WTC11 (cell line): ENCODE measurements at regions not wholly inside any gene's neighbourhood (a gene's known extent, or its start where the extent isn't known, plus 50 kb on each side); places are given as distances from the start of the nearest gene placed in this dataset.

Experiments
- ATAC-seq: fragments of 200-7000 bp; cut with Tn5 transposase; 2 replicates; pipeline ENCODE4 v1.10.0; 2021; ENCODE audit warnings: mild to moderate bottlenecking, moderate library complexity
- CTCF ChIA-PET: fragments of 300-600 bp; sonication (Branson Sonifier 250); formaldehyde crosslinking; loops from one replicate; lab custom pipeline; 2021; ENCODE audit warnings: antibody characterized with exemption; lab: Charles Lee
- POLR2A ChIA-PET: fragments of 350-600 bp; sonication (Branson Sonifier 250); formaldehyde crosslinking; loops from one replicate; lab custom pipeline; 2021; ENCODE audit warnings: antibody characterized with exemption; lab: Charles Lee
- DNase-seq: peaks from one replicate; pipeline ENCODE4 v3.0.0; 2021; ENCODE audit warnings: low spot score
- H3K27ac Mint-ChIP-seq: 2 replicates; pipeline ENCODE4 v1.8.0; 2021; ENCODE audit warnings: mixed read lengths
- H3K27me3 Mint-ChIP-seq: 2 replicates; pipeline ENCODE4 v1.8.0; 2021; ENCODE audit warnings: low read depth, mild to moderate bottlenecking, moderate library complexity, mixed read lengths
- H3K36me3 Mint-ChIP-seq: 2 replicates; pipeline ENCODE4 v1.8.0; 2021; ENCODE audit warnings: mixed read lengths
- H3K4me1 Mint-ChIP-seq: 2 replicates; pipeline ENCODE4 v1.8.0; 2022; ENCODE audit warnings: mixed read lengths
- H3K4me3 Mint-ChIP-seq: 2 replicates; pipeline ENCODE4 v1.8.0; 2021; ENCODE audit warnings: mild to moderate bottlenecking, moderate library complexity, mixed read lengths
- H3K9me3 Mint-ChIP-seq: 2 replicates; pipeline ENCODE4 v1.8.0; 2021; ENCODE audit warnings: mixed read lengths
- ATF2 ChIP-seq: sonication (generic); formaldehyde crosslinking; IDR thresholded peaks from 2 replicates; pipeline ENCODE4 v1.8.1; 2022; ENCODE audit warnings: low read depth, missing genetic modification reagents, borderline replicate concordance
- ATF3 ChIP-seq: sonication (generic); formaldehyde crosslinking; conservative IDR thresholded peaks from 2 replicates; pipeline ENCODE4 v1.8.1; 2022; ENCODE audit warnings: mild to moderate bottlenecking, missing genetic modification reagents
- E2F4 ChIP-seq: sonication (generic); formaldehyde crosslinking; IDR thresholded peaks from 2 replicates; pipeline ENCODE4 v1.8.1; 2022; ENCODE audit warnings: low read depth, mild to moderate bottlenecking, moderate library complexity, missing genetic modification reagents, borderline replicate concordance
- E2F5 ChIP-seq: sonication (generic); formaldehyde crosslinking; IDR thresholded peaks from 2 replicates; pipeline ENCODE4 v1.8.1; 2022; ENCODE audit warnings: mild to moderate bottlenecking, moderate library complexity, missing genetic modification reagents
- ESRRA ChIP-seq: sonication (generic); formaldehyde crosslinking; IDR thresholded peaks from 2 replicates; pipeline ENCODE4 v1.8.1; 2022; ENCODE audit warnings: mild to moderate bottlenecking, missing genetic modification reagents, borderline replicate concordance
- ETV6 ChIP-seq: sonication (generic); formaldehyde crosslinking; IDR thresholded peaks from 2 replicates; pipeline ENCODE4 v1.8.1; 2022; ENCODE audit warnings: mild to moderate bottlenecking, missing genetic modification reagents
- GABPB1 ChIP-seq: sonication (generic); formaldehyde crosslinking; IDR thresholded peaks from 2 replicates; pipeline ENCODE4 v1.8.1; 2023; ENCODE audit warnings: mild to moderate bottlenecking, missing genetic modification reagents
- GRHL2 ChIP-seq: fragments of 250-450 bp; sonication (Bioruptor Pico); IDR thresholded peaks from 2 replicates; pipeline ENCODE4 v1.8.0; 2022; ENCODE audit warnings: mild to moderate bottlenecking, moderate library complexity; ENCODE audit not compliant: insufficient replicate concordance, severe bottlenecking
- HMGXB4 ChIP-seq: sonication (generic); formaldehyde crosslinking; IDR thresholded peaks from 2 replicates; pipeline ENCODE4 v1.8.1; 2023; ENCODE audit warnings: mild to moderate bottlenecking, moderate library complexity, missing genetic modification reagents
- MYBL2 ChIP-seq: sonication (generic); formaldehyde crosslinking; IDR thresholded peaks from 2 replicates; pipeline ENCODE4 v1.8.1; 2023; ENCODE audit warnings: mild to moderate bottlenecking, moderate library complexity, missing genetic modification reagents
- NFATC4 ChIP-seq: fragments of 250-450 bp; sonication (Bioruptor Pico); IDR thresholded peaks from 2 replicates; pipeline ENCODE4 v1.9.0; 2021; ENCODE audit warnings: mild to moderate bottlenecking
- NFYB ChIP-seq: sonication (generic); formaldehyde crosslinking; conservative IDR thresholded peaks from 2 replicates; pipeline ENCODE4 v1.8.0; 2022; ENCODE audit warnings: low read depth, missing genetic modification reagents
- SMAD3 ChIP-seq: sonication (generic); formaldehyde crosslinking; IDR thresholded peaks from 2 replicates; pipeline ENCODE4 v1.8.0; 2022; ENCODE audit warnings: missing genetic modification reagents, mild to moderate bottlenecking, borderline replicate concordance
- ZBTB43 ChIP-seq: sonication (generic); formaldehyde crosslinking; IDR thresholded peaks from 2 replicates; pipeline ENCODE4 v1.8.1; 2023; ENCODE audit warnings: mild to moderate bottlenecking, missing genetic modification reagents
- ZNF281 ChIP-seq: sonication (generic); formaldehyde crosslinking; IDR thresholded peaks from 2 replicates; pipeline ENCODE4 v1.8.0; 2023; ENCODE audit warnings: mild to moderate bottlenecking, missing genetic modification reagents
- ZNF317 ChIP-seq: sonication (generic); formaldehyde crosslinking; IDR thresholded peaks from 2 replicates; pipeline ENCODE4 v1.8.1; 2023; ENCODE audit warnings: low read depth, mild to moderate bottlenecking, moderate library complexity, missing genetic modification reagents, borderline replicate concordance
- ZNF396 ChIP-seq: fragments of 250-450 bp; sonication (Bioruptor Pico); IDR thresholded peaks from 2 replicates; pipeline ENCODE4 v1.8.0; 2021; ENCODE audit warnings: mild to moderate bottlenecking, moderate library complexity, borderline replicate concordance
- ZNF425 ChIP-seq: fragments of 250-450 bp; sonication (Bioruptor Pico); conservative IDR thresholded peaks from 2 replicates; pipeline ENCODE4 v1.9.0; 2021; ENCODE audit warnings: mild to moderate bottlenecking
- ZNF512 ChIP-seq: sonication (generic); formaldehyde crosslinking; IDR thresholded peaks from 2 replicates; pipeline ENCODE4 v1.8.1; 2022; ENCODE audit warnings: missing genetic modification reagents, borderline replicate concordance
- ZSCAN18 ChIP-seq: fragments of 250-450 bp; sonication (Bioruptor Pico); IDR thresholded peaks from 2 replicates; pipeline ENCODE4 v2.1.2; 2022; ENCODE audit warnings: mild to moderate bottlenecking, moderate library complexity

GRCh38 chr2:217636578-217636977, 366.2 kb downstream of the TNS1 start (continued):
- TF ChIP-seq HMGXB4 (CRISPR knock-in tag) (no peak), GABPB1 (no peak)

- Mint-ChIP-seq H3K4me1 (no peaks in the 10 kb centered on the region), H3K27ac (no peak overlapping the region), H3K27me3 (no peaks in the 10 kb centered on the region; the same call in 1 of the 2 replicates), H3K36me3 (no peaks in the 10 kb centered on the region), H3K9me3 (no peaks in the 10 kb centered on the region), H3K4me3 (no peak overlapping the region)
- ChIA-PET POLR2A (no interaction called here), CTCF (interaction anchor here (0.6 to 5.3 kb wide), 2 partner anchors 16 to 17 kb away, joined by 4 to 29 read pairs; no protein-coding TSS in a partner anchor)
- ATAC-seq (no peak), DNase-seq (no peak)
- TF ChIP-seq SMAD3 (no peak), MYBL2 (CRISPR knock-in tag) (no peak), ZBTB43 (CRISPR knock-in tag) (no peak), ZNF396 (CRISPR knock-in tag) (no peak), ESRRA (no peak), E2F4 (CRISPR knock-in tag) (no peak), ATF3 (CRISPR knock-in tag) (no peak), ZNF512 (CRISPR knock-in tag) (no peak), GRHL2 (no peak), ZNF425 (CRISPR knock-in tag) (no peak), ZNF281 (no peak), ATF2 (CRISPR knock-in tag) (no peak), ZNF317 (CRISPR knock-in tag) (no peak), E2F5 (CRISPR knock-in tag) (no peak), NFATC4 (CRISPR knock-in tag) (no peak), ETV6 (CRISPR knock-in tag) (no peak), NFYB (no peak), ZSCAN18 (CRISPR knock-in tag) (no peak)
Measured at GRCh38 chr2:217634871-217635270, 367.9 kb downstream of the TNS1 start.
